BE2C (cell line): ENCODE measurements at regions not wholly inside any gene's neighbourhood (a gene's known extent, or its start where the extent isn't known, plus 50 kb on each side); places are given as distances from the start of the nearest gene placed in this dataset.

Experiments used
- DNase-seq: peaks from one replicate; pipeline ENCODE4 v3.0.0-alpha.2; 2020
- H3K27me3 ChIP-seq: fragments of 250-450 bp; sonication (Bioruptor Pico); 2 replicates; pipeline ENCODE4 v1.5.1; 2020; ENCODE audit warnings: mild to moderate bottlenecking
- H3K36me3 ChIP-seq: fragments of 250-450 bp; sonication (Bioruptor Pico); 2 replicates; pipeline ENCODE4 v1.5.1; 2020; ENCODE audit warnings: mild to moderate bottlenecking
- H3K4me1 ChIP-seq: fragments of 250-450 bp; sonication (Bioruptor Pico); 2 replicates; pipeline ENCODE4 v1.5.1; 2020
- H3K4me3 ChIP-seq: 2 replicates; pipeline ENCODE4 v1.5.1; 2011; ENCODE audit warnings: low read depth, low read length
- H3K9me3 ChIP-seq: fragments of 250-450 bp; sonication (Bioruptor Pico); 2 replicates; pipeline ENCODE4 v1.5.1; 2020
- TF ChIP-seq, protein P1 (sequence below): IDR thresholded peaks from 2 replicates; pipeline ENCODE4 v1.5.1; 2012; ENCODE audit warnings: mild to moderate bottlenecking, low read depth, low read length

DNA sequence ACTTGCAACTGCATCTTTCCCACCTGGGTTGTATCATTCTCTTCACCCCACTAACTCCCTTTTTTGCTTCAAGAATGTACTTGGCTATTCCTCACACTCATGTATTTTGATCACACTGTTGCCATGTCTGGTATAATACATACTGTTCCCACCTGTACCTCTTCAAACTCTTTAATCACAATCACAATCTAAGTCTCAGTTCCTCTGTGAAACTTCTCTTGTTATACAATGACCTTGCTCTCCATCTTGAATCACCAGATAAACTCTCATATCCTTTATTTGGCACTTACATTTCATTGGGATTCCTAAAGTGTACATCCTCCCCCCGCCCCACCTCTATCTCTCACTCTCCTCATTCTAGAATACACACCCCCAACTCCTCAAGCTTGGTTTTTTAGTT lies 516.0 kb upstream of the CHORDC1 start:
- TF ChIP-seq, protein P1, sequence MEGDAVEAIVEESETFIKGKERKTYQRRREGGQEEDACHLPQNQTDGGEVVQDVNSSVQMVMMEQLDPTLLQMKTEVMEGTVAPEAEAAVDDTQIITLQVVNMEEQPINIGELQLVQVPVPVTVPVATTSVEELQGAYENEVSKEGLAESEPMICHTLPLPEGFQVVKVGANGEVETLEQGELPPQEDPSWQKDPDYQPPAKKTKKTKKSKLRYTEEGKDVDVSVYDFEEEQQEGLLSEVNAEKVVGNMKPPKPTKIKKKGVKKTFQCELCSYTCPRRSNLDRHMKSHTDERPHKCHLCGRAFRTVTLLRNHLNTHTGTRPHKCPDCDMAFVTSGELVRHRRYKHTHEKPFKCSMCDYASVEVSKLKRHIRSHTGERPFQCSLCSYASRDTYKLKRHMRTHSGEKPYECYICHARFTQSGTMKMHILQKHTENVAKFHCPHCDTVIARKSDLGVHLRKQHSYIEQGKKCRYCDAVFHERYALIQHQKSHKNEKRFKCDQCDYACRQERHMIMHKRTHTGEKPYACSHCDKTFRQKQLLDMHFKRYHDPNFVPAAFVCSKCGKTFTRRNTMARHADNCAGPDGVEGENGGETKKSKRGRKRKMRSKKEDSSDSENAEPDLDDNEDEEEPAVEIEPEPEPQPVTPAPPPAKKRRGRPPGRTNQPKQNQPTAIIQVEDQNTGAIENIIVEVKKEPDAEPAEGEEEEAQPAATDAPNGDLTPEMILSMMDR = no peak
- no peak overlapping the region for H3K4me3 ChIP-seq
- no peaks in the 10 kb centered on the region for H3K36me3 ChIP-seq
- no peak for DNase-seq
- no peaks in the 10 kb centered on the region; the same call in 1 of the 2 replicates for H3K4me1 ChIP-seq
- no peaks in the 10 kb centered on the region for H3K27me3 ChIP-seq
- no peaks in the 10 kb centered on the region for H3K9me3 ChIP-seq

DNA sequence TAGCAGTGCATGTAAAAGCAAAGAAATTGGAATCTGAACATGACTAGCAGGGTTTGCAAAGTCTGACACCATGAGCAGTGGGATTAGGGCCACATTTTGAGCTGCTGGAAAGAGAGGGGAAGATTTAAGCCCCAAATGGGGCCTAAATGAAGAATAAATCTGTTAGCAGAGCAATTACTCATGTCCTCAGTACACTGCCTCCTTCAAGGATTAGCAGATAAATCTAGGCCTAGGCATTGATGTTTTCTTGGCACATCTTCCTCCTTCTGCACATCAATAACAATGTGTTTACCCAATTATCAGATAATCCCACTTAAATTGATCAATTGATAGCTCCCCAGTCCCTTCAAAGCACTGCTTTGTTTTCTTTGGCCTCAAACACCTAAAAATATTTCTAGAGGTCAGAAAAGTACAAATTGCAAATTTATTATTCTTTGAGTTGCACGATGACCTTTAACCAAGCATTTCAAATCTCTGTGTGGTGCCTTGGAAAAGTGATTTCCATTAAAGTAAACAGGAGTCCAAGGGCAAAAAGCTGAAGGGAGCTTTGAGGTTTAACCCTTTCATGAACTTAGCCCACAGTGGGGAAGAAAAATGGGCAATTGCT lies 514.7 kb upstream of the CHORDC1 start:
- no peaks in the 10 kb centered on the region for H3K9me3 ChIP-seq
- DNase-seq = no peak
- H3K27me3 ChIP-seq = no peaks in the 10 kb centered on the region
- H3K4me1 ChIP-seq = no peaks in the 10 kb centered on the region; the same call in 1 of the 2 replicates
- no peaks in the 10 kb centered on the region for H3K36me3 ChIP-seq
- TF ChIP-seq, protein P1 = no peak
- H3K4me3 ChIP-seq = no peak overlapping the region

DNA sequence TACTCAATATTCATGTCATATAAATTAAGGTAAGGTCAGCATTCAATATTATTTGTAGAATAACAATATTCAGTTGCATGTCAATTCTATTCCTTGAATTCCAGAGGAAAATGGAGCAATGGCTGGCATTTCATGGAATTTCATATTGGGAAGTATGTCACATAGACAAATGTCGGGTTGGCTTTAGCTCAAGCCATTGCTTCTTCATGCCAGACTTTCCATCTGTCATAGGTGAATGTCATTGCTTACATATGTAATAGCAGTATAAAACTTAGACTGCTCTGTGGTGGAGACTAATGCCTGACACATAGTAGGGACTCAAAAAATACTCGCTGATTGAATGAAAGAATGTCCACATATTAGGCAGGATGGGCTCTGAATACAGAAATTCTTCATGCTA lies 509.6 kb upstream of the CHORDC1 start:
- TF ChIP-seq, protein P1 = no peak
- no peak for DNase-seq
- Histone ChIP-seq H3K27me3 (no peaks in the 10 kb centered on the region), H3K4me1 (no peaks in the 10 kb centered on the region), H3K36me3 (no peaks in the 10 kb centered on the region), H3K4me3 (no peak overlapping the region), H3K9me3 (no peaks in the 10 kb centered on the region)

DNA sequence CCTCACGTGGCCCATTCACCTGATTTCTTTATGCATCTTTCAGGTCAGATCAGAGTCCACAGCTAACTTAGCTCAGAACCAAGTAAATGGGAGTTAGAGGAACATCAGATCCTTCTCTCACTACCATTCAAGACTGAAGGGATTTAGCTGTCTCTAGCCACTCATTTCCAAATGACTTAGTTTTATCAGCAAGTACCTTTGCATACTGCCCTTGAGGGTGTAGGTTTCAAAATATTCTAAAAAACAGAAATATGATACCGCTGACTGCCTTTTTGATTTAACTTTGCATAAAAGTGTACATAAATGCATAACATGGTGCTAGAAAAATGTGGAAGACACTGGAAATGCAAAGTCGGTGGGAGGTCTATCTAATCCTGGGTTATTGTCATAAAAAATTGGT lies 500.6 kb upstream of the CHORDC1 start:
- no peak overlapping the region for H3K4me3 ChIP-seq
- DNase-seq = no peak
- H3K9me3 ChIP-seq = no peaks in the 10 kb centered on the region
- H3K36me3 ChIP-seq = no peaks in the 10 kb centered on the region
- no peaks in the 10 kb centered on the region for H3K4me1 ChIP-seq
- TF ChIP-seq, protein P1 = no peak
- H3K27me3 ChIP-seq = no peaks in the 10 kb centered on the region

DNA sequence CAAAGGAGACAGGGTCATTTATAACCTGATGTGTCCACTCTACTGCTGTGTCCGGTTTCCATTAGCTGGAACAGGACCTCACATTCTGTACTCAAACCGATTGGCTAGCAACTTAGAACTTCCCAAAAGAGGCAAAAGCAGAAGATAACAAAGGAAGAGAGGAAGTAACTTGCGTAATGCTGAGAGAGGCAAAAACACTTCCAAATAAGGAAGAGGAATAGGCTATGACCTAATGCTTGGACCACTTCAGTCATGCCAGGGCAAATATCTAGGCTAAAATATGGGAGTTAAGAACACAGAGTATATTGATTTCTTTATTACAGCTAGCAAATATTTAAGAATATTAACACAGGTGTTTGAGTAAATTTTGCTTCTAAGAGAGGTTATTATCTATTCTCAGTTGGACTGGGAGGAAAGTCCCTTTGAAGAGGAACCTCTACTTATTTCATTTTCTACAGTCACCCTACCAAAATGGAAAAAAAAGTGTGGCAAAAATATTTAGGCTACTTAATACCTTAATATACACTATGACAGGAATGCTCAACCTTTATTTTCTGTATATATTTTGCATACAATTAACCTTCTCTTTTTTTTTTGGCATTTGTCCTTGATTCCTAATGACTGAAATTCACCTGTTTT lies 499.8 kb upstream of the CHORDC1 start:
- H3K4me3 ChIP-seq = no peak overlapping the region
- no peaks in the 10 kb centered on the region for H3K27me3 ChIP-seq
- DNase-seq = no peak
- no peaks in the 10 kb centered on the region for H3K36me3 ChIP-seq
- TF ChIP-seq, protein P1 = no peak
- H3K4me1 ChIP-seq = no peaks in the 10 kb centered on the region
- no peaks in the 10 kb centered on the region for H3K9me3 ChIP-seq

DNA sequence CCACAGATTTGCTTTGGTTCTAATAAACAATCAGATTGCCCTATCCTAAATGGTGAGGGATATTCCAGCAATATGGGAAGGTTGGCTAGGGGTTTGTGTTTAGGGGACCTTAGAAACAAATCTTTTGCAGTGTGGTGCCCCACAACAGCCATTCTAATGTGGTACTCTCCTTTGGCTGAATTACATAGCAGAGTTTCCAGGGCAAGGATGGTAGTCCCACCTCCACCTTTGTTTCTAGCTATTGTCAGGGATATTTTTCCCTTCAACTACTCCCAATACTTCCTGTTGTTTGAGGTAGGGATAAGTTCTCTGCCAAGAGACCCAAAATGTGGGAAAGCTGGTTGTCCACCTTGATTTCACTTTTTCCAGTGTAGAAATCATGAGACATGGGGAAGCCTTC lies 494.7 kb upstream of the CHORDC1 start:
- H3K4me1 ChIP-seq = no peaks in the 10 kb centered on the region
- TF ChIP-seq, protein P1 = no peak
- no peaks in the 10 kb centered on the region for H3K36me3 ChIP-seq
- no peaks in the 10 kb centered on the region for H3K9me3 ChIP-seq
- no peaks in the 10 kb centered on the region for H3K27me3 ChIP-seq
- no peak overlapping the region for H3K4me3 ChIP-seq
- DNase-seq = no peak
